ENCODE measurements at regions not wholly inside any gene's neighbourhood (a gene's known extent, or its start where the extent isn't known, plus 50 kb on each side); places are given as distances from the start of the nearest gene placed in this dataset.

GRCh38 chr13:58087566-58087965 is 456.0 kb downstream of the PCDH17 start:
- TF ChIP-seq CTCF (tag by site-specific recombination; IDR thresholded peaks at IDR 0.05) (no peak), ATF2 (tag by site-specific recombination; IDR thresholded peaks at IDR 0.05; ENCODE audit: low read depth) (no peak), RBAK (tag by site-specific recombination; IDR thresholded peaks at IDR 0.05) (no peak), BCL6B (tag by site-specific recombination; IDR thresholded peaks at IDR 0.05) (no peak)

Measured in HEK293 (cell line).